RWPE1 (cell line): ENCODE measurements at regions not wholly inside any gene's neighbourhood (a gene's known extent, or its start where the extent isn't known, plus 50 kb on each side); places are given as distances from the start of the nearest gene placed in this dataset.

ENCODE experiments used
- CTCF ChIA-PET: fragments of 350-600 bp; sonication (Branson Sonifier 250); formaldehyde crosslinking; extraction: SDS; loops from one replicate; lab custom pipeline; 2021; lab: Yijun Ruan, JAX
- POLR2A ChIA-PET: fragments of 400-600 bp; formaldehyde crosslinking; extraction: SDS; loops from one replicate; lab custom pipeline; 2020; ENCODE audit warnings: antibody characterized with exemption; ENCODE audit not compliant: low non-redundant PET; lab: Yijun Ruan, JAX
- DNase-seq: peaks from one replicate; pipeline ENCODE4 v3.0.0; 2012; ENCODE audit warnings: low spot score
- H3K27ac ChIP-seq: fragments of 450-650 bp; 2 replicates; pipeline ENCODE4 v1.5.1; 2017
- TF ChIP-seq, protein P1 (sequence below): fragments of 450-650 bp; conservative IDR thresholded peaks from 2 replicates; pipeline ENCODE4 v1.5.1; 2017; ENCODE audit warnings: low read depth, mild to moderate bottlenecking

DNA sequence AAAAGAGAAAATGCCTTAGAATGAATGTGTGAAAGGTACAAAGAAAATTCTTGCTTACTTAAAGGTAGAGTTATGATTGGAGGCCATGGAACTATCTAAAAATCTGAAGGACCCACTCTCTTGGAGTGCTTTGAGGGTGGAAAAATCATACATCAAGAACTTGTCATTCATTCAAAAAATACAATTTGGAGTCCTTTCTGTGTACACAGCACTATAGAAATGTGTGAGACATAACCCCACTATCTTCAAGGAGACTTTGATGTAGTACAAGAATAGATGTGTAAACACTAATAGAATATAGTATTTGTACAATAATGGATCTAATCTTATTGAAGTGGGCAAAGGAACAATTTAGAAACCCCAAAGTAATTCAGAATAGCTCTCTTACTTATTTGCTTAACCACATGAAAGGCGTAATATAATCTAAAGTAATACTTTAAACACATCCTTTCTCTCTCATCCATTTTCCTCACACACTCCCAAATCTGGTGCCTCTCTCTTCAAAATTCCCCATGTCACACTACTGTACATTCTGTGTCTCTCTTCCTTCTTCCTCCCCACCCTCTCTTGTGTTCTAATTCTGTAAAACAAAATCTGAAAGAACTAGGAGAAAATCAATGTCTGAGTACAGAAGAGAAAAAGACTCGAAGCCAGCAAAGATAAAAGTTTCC is 166.7 kb downstream of the DNAJB9 start:
- DNase-seq: no peak
- TF ChIP-seq, protein P1, sequence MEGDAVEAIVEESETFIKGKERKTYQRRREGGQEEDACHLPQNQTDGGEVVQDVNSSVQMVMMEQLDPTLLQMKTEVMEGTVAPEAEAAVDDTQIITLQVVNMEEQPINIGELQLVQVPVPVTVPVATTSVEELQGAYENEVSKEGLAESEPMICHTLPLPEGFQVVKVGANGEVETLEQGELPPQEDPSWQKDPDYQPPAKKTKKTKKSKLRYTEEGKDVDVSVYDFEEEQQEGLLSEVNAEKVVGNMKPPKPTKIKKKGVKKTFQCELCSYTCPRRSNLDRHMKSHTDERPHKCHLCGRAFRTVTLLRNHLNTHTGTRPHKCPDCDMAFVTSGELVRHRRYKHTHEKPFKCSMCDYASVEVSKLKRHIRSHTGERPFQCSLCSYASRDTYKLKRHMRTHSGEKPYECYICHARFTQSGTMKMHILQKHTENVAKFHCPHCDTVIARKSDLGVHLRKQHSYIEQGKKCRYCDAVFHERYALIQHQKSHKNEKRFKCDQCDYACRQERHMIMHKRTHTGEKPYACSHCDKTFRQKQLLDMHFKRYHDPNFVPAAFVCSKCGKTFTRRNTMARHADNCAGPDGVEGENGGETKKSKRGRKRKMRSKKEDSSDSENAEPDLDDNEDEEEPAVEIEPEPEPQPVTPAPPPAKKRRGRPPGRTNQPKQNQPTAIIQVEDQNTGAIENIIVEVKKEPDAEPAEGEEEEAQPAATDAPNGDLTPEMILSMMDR: no peak
- H3K27ac ChIP-seq: no peak overlapping the region
- POLR2A ChIA-PET: no interaction called here
- CTCF ChIA-PET: no interaction called here

DNA sequence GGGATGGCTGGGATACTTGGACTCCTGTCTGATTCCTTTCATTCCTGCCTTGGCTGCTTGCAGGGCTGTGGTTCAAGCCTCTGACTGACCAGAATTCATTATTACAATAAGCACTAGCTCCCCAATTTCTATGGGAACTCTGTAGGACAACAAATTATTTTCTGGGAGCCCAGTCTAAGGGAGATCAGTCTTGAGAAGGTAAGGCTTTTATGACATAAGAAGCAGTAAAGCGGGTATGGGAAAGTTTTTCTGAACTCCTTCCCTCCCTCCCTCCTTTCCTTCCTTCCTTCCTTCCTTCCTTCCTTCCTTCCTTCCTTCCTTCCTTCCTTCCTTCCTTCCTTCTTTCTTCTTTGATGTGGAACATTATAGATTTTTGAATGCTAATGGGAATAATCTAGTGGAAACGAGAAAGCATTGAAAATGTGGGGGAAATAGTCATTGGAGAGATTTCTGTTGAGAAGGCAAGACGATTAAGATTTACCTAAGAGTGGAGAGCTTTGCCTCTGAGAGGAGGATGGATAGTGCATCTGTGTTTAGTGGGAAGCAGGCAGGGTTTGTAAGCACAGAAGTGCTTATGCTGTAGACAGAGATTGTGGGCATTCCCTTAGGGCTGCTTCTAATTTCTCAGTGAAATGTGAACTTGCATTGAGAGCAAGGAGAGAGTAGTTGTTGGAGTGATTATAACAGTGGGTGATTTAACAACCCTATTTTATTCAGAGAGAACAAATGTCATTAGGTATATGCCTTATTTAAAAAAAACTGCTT is 201.5 kb downstream of the DNAJB9 start:
- CTCF ChIA-PET: no interaction called here
- DNase-seq: no peak
- POLR2A ChIA-PET: no interaction called here
- TF ChIP-seq, protein P1: no peak
- H3K27ac ChIP-seq: no peak overlapping the region

DNA sequence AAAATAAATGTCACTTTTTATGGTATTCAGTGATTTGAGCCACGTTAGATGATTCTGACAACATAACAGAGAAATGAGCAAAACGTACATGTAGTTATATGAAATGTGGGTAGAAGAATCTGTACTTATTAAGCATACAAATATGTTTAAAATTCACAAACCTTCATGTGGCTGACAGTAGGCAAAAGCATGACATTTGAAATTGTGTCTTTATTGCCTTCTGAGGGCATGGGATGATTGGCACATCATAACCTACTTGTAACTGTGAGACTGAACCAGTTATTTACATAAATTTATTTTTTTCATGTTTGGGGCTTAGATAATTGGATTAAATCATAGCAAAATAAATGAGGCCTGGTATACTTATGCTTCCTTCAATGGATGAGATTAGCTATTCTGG is 202.2 kb downstream of the DNAJB9 start:
- ChIA-PET POLR2A (no interaction called here), CTCF (interaction anchor here (0.6 kb wide), 1 partner anchor 563 kb away, joined by 4 read pairs; no protein-coding TSS in a partner anchor)
- DNase-seq: no peak
- H3K27ac ChIP-seq: no peak overlapping the region
- TF ChIP-seq, protein P1: no peak

DNA sequence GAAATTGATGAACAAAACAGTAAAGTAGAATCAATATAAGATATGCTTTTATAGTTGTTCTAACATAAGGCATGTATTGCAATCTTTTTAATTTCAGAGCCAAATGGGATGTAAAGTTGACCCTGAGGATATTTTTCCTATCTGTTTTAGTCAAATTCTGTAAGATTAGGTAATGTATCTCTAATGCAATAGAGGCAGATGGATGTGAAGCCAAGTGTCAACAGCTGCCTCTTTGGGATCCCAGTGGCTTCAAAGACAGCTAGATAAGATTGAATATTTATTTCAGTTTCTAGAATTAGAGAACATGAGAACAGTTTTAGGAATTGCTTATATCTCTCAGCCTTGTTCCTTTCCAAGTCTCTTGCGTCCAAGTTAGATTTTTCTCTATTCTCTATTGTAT is 208.3 kb downstream of the DNAJB9 start:
- POLR2A ChIA-PET: no interaction called here
- DNase-seq: no peak
- H3K27ac ChIP-seq: no peak overlapping the region
- TF ChIP-seq, protein P1: no peak
- CTCF ChIA-PET: no interaction called here

DNA sequence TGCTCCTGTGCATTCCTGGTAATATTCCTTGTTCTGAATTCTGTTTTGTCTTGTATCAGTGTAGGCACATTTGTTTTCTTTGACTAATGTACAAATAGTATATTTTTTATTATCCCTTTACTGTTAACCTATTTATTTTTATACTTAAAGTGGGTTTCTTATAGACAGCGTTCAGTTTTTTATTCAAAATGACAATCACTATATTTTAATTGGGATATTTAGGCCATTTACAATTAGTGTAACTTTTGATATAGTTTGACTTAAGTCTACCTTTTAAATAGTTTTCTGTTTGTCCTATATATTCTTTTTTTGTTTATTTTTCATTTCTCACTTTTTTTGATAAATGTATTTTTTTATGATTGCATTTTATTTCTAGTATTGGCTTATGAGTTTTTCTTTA is 219.8 kb downstream of the DNAJB9 start:
- no peak overlapping the region for H3K27ac ChIP-seq
- ChIA-PET POLR2A (no interaction called here), CTCF (no interaction called here)
- TF ChIP-seq, protein P1: no peak
- no peak for DNase-seq

DNA sequence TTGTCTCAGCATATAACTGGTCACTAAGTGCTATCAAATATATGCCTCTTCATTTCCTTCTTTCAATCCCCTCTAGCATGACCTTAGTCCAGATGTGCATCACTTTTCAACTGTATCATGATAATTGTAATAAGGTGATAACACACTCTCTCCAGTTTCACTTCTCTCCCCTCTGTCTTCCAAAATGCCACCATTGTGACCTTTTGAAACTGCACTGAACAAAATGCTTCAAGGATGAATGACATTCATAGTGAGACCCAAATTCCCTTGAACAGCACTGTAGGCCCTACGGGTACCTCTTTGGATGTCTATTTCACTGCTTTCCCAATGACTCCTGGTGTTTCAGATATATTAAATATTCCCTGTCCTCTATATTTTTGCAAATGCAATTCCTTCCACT is 224.8 kb downstream of the DNAJB9 start:
- TF ChIP-seq, protein P1: no peak
- ChIA-PET CTCF (no interaction called here), POLR2A (no interaction called here)
- no peak for DNase-seq
- no peak overlapping the region for H3K27ac ChIP-seq
